Naive thymus-derived CD8-positive, alpha-beta T cell (primary cell): ENCODE measurements at regions not wholly inside any gene's neighbourhood (a gene's known extent, or its start where the extent isn't known, plus 50 kb on each side); places are given as distances from the start of the nearest gene placed in this dataset.
"Not testable (repeated sequence)": the region's sequence is repeated elsewhere in the genome, so short reads cannot be mapped to it uniquely, and the experiment has no call there.

Experiments
- ATAC-seq, 2 donors: fragments of 150-1000 bp; cut with Tn5 transposase in 1 of 2; sonication (Bioruptor Pico), chemical (Tn5 transposase) in 1 of 2; 1 replicate in 1 of 2; 2 replicates in 1 of 2; pipeline ENCODE4 v1.10.0; 2021; ENCODE audit warnings: mild to moderate bottlenecking in 2 of 2, moderate library complexity in 2 of 2
- POLR2A ChIA-PET: fragments of 350-600 bp; sonication (Branson Sonifier 250); formaldehyde crosslinking; loops from one replicate; lab custom pipeline; 2021; ENCODE audit warnings: antibody characterized with exemption; lab: Charles Lee
- DNase-seq, 10 donors: peaks; one replicate each; pipeline versions ENCODE4 v3.0.0 to v3.0.0-alpha.2; 2020 to 2022
- H3K27ac Mint-ChIP-seq, 10 donors: one replicate each; pipeline ENCODE4 v1.8.0; 2020 to 2022; ENCODE audit warnings: mild to moderate bottlenecking in 10 of 10, mixed read lengths in 10 of 10, moderate library complexity in 4 of 10, inconsistent platforms in 1 of 10
- H3K27me3 Mint-ChIP-seq, 5 donors: one replicate each; pipeline ENCODE4 v1.8.0; 2021 to 2022; ENCODE audit warnings: mixed read lengths in 5 of 5
- H3K36me3 Mint-ChIP-seq, 3 donors: one replicate each; pipeline ENCODE4 v1.8.0; 2020 to 2022; ENCODE audit warnings: mixed read lengths in 3 of 3, mild to moderate bottlenecking in 2 of 3, inconsistent platforms in 1 of 3
- H3K4me1 Mint-ChIP-seq, 4 donors: one replicate each; pipeline ENCODE4 v1.8.0; 2021 to 2022; ENCODE audit warnings: mixed read lengths in 4 of 4
- H3K4me3 Mint-ChIP-seq, 10 donors: one replicate each; pipeline ENCODE4 v1.8.0; 2020 to 2022; ENCODE audit warnings: mild to moderate bottlenecking in 10 of 10, mixed read lengths in 10 of 10, moderate library complexity in 6 of 10, inconsistent platforms in 1 of 10
- H3K9me3 Mint-ChIP-seq, 9 donors: one replicate each; pipeline ENCODE4 v1.8.0; 2020 to 2022; ENCODE audit warnings: mixed read lengths in 9 of 9, mild to moderate bottlenecking in 3 of 9, inconsistent platforms in 1 of 9, moderate library complexity in 1 of 9

GRCh38 chr13:23081901-23082300 lies 98.9 kb upstream of the SGCG start:
- Mint-ChIP-seq H3K9me3 (peaks cover 0 to 8% (median 0%) of the 10 kb centered on the region in 9 donors), H3K4me3 (no peak overlapping the region), H3K36me3 (peaks cover 0 to 2% (median 0%) of the 10 kb centered on the region in 3 donors), H3K4me1 (no peaks in the 10 kb centered on the region), H3K27ac (no peak overlapping the region), H3K27me3 (peaks cover 0 to 23% (median 10%) of the 10 kb centered on the region in 5 donors)
- POLR2A ChIA-PET = no interaction called here
- no peak for ATAC-seq
- no peak for DNase-seq

- POLR2A ChIA-PET = no interaction called here
- DNase-seq (no peak), ATAC-seq (no peak)
- Mint-ChIP-seq H3K9me3 (peaks cover 0 to 8% (median 0%) of the 10 kb centered on the region in 9 donors), H3K27me3 (peaks cover 2 to 36% (median 7%) of the 10 kb centered on the region in 5 donors), H3K27ac (no peak overlapping the region), H3K4me3 (no peak overlapping the region), H3K36me3 (peaks cover 0 to 2% (median 0%) of the 10 kb centered on the region in 3 donors), H3K4me1 (no peaks in the 10 kb centered on the region)
These were observed 93.7 kb upstream of the SGCG start for GRCh38 chr13:23086968-23087623.

GRCh38 chr13:23087880-23088279 lies 92.9 kb upstream of the SGCG start:
- no peaks in the 10 kb centered on the region for H3K4me1 Mint-ChIP-seq
- no peak overlapping the region for H3K27ac Mint-ChIP-seq
- no peaks in the 10 kb centered on the region for H3K36me3 Mint-ChIP-seq
- H3K9me3 Mint-ChIP-seq = peaks cover 0 to 8% (median 0%) of the 10 kb centered on the region in 9 donors
- peaks cover 2 to 37% (median 7%) of the 10 kb centered on the region in 5 donors for H3K27me3 Mint-ChIP-seq
- H3K4me3 Mint-ChIP-seq = no peak overlapping the region
- ATAC-seq = no peak
- no peak for DNase-seq
- POLR2A ChIA-PET = no interaction called here

GRCh38 chr13:23098161-23098907 lies 82.4 kb upstream of the SGCG start:
- H3K27ac Mint-ChIP-seq = no peak overlapping the region
- POLR2A ChIA-PET = no interaction called here
- peaks cover 3 to 11% (median 6%) of the 10 kb centered on the region in 5 donors for H3K27me3 Mint-ChIP-seq
- H3K36me3 Mint-ChIP-seq = no peaks in the 10 kb centered on the region
- H3K4me1 Mint-ChIP-seq = peaks cover 0 to 2% (median 0%) of the 10 kb centered on the region in 4 donors
- DNase-seq (no peak), ATAC-seq (no peak)
- peaks cover 0 to 9% (median 0%) of the 10 kb centered on the region in 9 donors for H3K9me3 Mint-ChIP-seq
- no peak overlapping the region for H3K4me3 Mint-ChIP-seq

- POLR2A ChIA-PET = no interaction called here
- ATAC-seq = no peak
- Mint-ChIP-seq H3K4me3 (no peak overlapping the region), H3K27ac (no peak overlapping the region), H3K9me3 (peaks cover 0 to 10% (median 0%) of the 10 kb centered on the region in 9 donors), H3K4me1 (peaks cover 0 to 2% (median 0%) of the 10 kb centered on the region in 4 donors), H3K27me3 (peaks cover 0 to 7% (median 7%) of the 10 kb centered on the region in 5 donors), H3K36me3 (no peaks in the 10 kb centered on the region)
- DNase-seq = no peak
These were observed 75.7 kb upstream of the SGCG start for GRCh38 chr13:23105051-23105450.

GRCh38 chr13:23107665-23108064 lies 73.1 kb upstream of the SGCG start:
- POLR2A ChIA-PET = no interaction called here
- Mint-ChIP-seq H3K36me3 (no peaks in the 10 kb centered on the region), H3K9me3 (peaks cover 0 to 7% (median 0%) of the 10 kb centered on the region in 9 donors), H3K27me3 (peaks cover 0 to 7% (median 3%) of the 10 kb centered on the region in 5 donors), H3K4me3 (no peak overlapping the region), H3K27ac (no peak overlapping the region), H3K4me1 (no peaks in the 10 kb centered on the region)
- no peak for ATAC-seq
- no peak for DNase-seq

GRCh38 chr13:23119131-23119530 lies 61.6 kb upstream of the SGCG start:
- Mint-ChIP-seq H3K4me1 (no peaks in the 10 kb centered on the region), H3K9me3 (peaks cover 0 to 22% (median 4%) of the 10 kb centered on the region in 9 donors), H3K27ac (no peak overlapping the region), H3K27me3 (peaks cover 0 to 12% (median 0%) of the 10 kb centered on the region in 5 donors), H3K4me3 (no peak overlapping the region), H3K36me3 (peaks cover 0 to 5% (median 0%) of the 10 kb centered on the region in 3 donors)
- ATAC-seq (no peak), DNase-seq (no peak)
- POLR2A ChIA-PET = no interaction called here

GRCh38 chr13:23127540-23127939 lies 53.2 kb upstream of the SGCG start:
- H3K36me3 Mint-ChIP-seq, H3K4me3 Mint-ChIP-seq, POLR2A ChIA-PET, H3K27ac Mint-ChIP-seq, DNase-seq, H3K27me3 Mint-ChIP-seq, H3K4me1 Mint-ChIP-seq, ATAC-seq, H3K9me3 Mint-ChIP-seq: not testable (repeated sequence)

- Mint-ChIP-seq H3K27ac (no peak overlapping the region), H3K27me3 (peaks cover 1 to 6% (median 3%) of the 10 kb centered on the region in 5 donors), H3K4me1 (no peaks in the 10 kb centered on the region), H3K9me3 (no peaks in the 10 kb centered on the region), H3K4me3 (no peak overlapping the region), H3K36me3 (no peaks in the 10 kb centered on the region)
- DNase-seq (no peak), ATAC-seq (no peak)
- POLR2A ChIA-PET = no interaction called here
These were observed 51.4 kb upstream of the SGCG start for GRCh38 chr13:23129331-23129730.
